ENCODE measurements at regions not wholly inside any gene's neighbourhood (a gene's known extent, or its start where the extent isn't known, plus 50 kb on each side); places are given as distances from the start of the nearest gene placed in this dataset.

DNA sequence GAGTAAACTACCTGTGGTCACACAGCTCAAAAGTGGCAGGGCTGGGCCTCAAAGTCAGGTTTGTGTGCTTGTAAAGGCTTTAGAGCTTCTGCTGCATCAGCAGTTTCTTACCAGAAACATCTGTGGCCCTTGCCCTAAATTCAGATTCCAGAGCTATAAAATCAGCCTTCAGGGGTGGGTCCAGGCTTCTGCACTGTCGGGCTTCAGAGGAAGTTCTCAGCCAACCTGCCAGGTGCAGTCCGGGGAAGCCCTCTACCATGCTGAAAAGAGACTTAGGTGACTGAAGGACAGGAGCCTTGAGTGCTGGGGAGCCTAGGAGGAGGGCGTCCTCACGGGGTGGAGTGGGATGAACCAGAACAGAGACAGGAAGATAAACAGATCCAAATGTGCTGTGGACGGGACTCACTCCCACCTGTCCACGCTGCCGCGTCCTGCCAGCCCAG lies 69.9 kb upstream of the HS6ST1 start:
- Histone ChIP-seq H2AFZ (ENCODE audit: low read depth, low read length) (no peak overlapping the region), H3K4me2 (ENCODE audit: low read length) (no peak overlapping the region), H3K9me3 (ENCODE audit: insufficient read depth, low read length) (no peaks in the 10 kb centered on the region), H3K4me1 (ENCODE audit: low read length) (no peaks in the 10 kb centered on the region), H3K27ac (ENCODE audit: low read length) (no peak overlapping the region), H3K36me3 (replicated peaks; ENCODE audit: low read depth, low read length) (no peaks in the 10 kb centered on the region), H3K27me3 (ENCODE audit: low read depth, low read length) (no peaks in the 10 kb centered on the region), H3K4me3 (ENCODE audit: low read length) (no peak overlapping the region), H3K9ac (ENCODE audit: low read length) (no peak overlapping the region), H4K20me1 (ENCODE audit: insufficient read depth, low read length) (no peaks in the 10 kb centered on the region), H3K79me2 (ENCODE audit: low read length) (no peaks in the 10 kb centered on the region)
- no peak for TF ChIP-seq EZH2phosphoT487 (IDR thresholded peaks at IDR 0.05; ENCODE audit: low read depth)
- TF ChIP-seq, protein P1, sequence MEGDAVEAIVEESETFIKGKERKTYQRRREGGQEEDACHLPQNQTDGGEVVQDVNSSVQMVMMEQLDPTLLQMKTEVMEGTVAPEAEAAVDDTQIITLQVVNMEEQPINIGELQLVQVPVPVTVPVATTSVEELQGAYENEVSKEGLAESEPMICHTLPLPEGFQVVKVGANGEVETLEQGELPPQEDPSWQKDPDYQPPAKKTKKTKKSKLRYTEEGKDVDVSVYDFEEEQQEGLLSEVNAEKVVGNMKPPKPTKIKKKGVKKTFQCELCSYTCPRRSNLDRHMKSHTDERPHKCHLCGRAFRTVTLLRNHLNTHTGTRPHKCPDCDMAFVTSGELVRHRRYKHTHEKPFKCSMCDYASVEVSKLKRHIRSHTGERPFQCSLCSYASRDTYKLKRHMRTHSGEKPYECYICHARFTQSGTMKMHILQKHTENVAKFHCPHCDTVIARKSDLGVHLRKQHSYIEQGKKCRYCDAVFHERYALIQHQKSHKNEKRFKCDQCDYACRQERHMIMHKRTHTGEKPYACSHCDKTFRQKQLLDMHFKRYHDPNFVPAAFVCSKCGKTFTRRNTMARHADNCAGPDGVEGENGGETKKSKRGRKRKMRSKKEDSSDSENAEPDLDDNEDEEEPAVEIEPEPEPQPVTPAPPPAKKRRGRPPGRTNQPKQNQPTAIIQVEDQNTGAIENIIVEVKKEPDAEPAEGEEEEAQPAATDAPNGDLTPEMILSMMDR (IDR thresholded peaks at IDR 0.05; ENCODE audit: low read depth, low read length): no peak

DNA sequence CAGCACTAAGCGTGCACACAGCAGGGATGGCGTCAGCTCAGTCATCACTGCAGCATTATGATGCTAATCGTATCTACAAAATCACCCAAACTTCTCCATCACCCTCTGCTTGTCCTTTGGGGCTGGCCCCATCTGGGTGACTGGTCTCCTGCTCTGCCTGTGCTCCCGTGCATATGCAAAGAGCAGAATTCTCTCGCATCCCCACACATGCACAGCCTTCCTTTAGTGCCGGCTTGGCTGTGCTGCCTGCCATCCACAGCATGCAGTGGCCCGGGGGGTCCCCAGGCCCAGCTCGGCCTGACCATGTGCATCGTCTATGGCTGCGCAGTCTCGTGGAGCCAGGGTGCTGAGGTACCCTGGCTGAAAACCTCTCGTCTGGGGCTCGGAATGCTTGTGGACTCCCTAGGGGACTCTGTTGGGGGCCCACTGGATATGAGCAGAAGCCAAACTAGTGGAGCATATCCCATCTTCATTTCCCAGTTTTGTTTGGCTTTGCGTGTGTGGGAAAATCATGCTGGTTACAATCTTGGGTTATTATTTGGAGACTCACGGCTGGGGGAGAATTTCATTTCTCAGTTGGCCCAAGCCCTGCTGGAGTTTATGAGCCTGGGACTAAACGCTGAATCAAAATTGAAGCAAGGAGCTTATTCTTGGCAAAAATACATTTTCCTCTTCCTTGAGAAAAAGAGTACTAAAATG lies 70.9 kb upstream of the HS6ST1 start:
- Histone ChIP-seq H3K9ac (ENCODE audit: low read length) (no peak overlapping the region), H2AFZ (ENCODE audit: low read depth, low read length) (no peak overlapping the region), H3K79me2 (ENCODE audit: low read length) (no peaks in the 10 kb centered on the region), H3K4me3 (ENCODE audit: low read length) (no peak overlapping the region), H3K9me3 (ENCODE audit: insufficient read depth, low read length) (no peaks in the 10 kb centered on the region), H3K36me3 (replicated peaks; ENCODE audit: low read depth, low read length) (no peaks in the 10 kb centered on the region), H4K20me1 (ENCODE audit: insufficient read depth, low read length) (no peaks in the 10 kb centered on the region), H3K27me3 (ENCODE audit: low read depth, low read length) (no peaks in the 10 kb centered on the region), H3K4me2 (ENCODE audit: low read length) (no peak overlapping the region), H3K27ac (ENCODE audit: low read length) (no peak overlapping the region), H3K4me1 (ENCODE audit: low read length) (no peaks in the 10 kb centered on the region)
- TF ChIP-seq EZH2phosphoT487 (IDR thresholded peaks at IDR 0.05; ENCODE audit: low read depth): no peak
- TF ChIP-seq, protein P1 (IDR thresholded peaks at IDR 0.05; ENCODE audit: low read depth, low read length): no peak

GRCh38 chr2:128390256-128390990 lies 71.8 kb upstream of the HS6ST1 start:
- H3K4me3 ChIP-seq (ENCODE audit: low read length): no peak overlapping the region
- no peaks in the 10 kb centered on the region for H3K27me3 ChIP-seq (ENCODE audit: low read depth, low read length)
- H3K9me3 ChIP-seq (ENCODE audit: insufficient read depth, low read length): no peaks in the 10 kb centered on the region
- H3K79me2 ChIP-seq (ENCODE audit: low read length): no peaks in the 10 kb centered on the region
- no peak overlapping the region for H3K9ac ChIP-seq (ENCODE audit: low read length)
- TF ChIP-seq EZH2phosphoT487 (IDR thresholded peaks at IDR 0.05; ENCODE audit: low read depth): no peak
- TF ChIP-seq, protein P1 (IDR thresholded peaks at IDR 0.05; ENCODE audit: low read depth, low read length): no peak
- no peak overlapping the region for H3K27ac ChIP-seq (ENCODE audit: low read length)
- H2AFZ ChIP-seq (ENCODE audit: low read depth, low read length): no peak overlapping the region
- no peaks in the 10 kb centered on the region for H4K20me1 ChIP-seq (ENCODE audit: insufficient read depth, low read length)
- H3K4me1 ChIP-seq (ENCODE audit: low read length): no peaks in the 10 kb centered on the region
- no peak overlapping the region for H3K4me2 ChIP-seq (ENCODE audit: low read length)
- no peaks in the 10 kb centered on the region for H3K36me3 ChIP-seq (replicated peaks; ENCODE audit: low read depth, low read length)

DNA sequence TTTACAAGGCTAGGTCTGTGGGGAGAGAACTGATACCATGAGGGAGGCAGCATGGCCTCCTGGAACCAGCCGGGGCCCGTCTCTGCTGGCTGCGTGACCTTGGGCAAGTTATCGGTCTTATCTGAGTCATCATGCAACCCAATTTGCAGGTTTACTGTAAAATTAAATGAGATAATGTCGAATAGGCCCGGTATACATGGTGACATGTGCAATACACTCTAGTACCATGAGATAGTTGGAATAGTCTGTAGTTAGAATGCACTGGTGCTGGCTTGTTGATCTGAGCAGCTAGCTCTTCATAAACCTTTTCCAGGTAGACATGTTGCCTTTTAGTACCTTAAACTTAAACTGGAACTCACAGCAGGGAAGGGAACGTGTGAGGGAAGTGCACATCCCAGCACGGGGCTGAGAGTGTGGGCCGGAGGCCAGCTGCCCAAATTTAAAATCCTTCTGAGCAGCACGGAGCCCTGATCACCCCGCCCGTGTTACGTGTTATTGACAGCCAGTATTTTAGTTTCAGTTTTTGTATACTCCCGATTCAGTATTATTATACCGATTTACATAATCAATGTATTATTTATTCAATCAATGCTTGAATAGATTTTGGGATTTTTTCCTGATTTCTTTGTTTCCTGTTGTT lies 72.4 kb upstream of the HS6ST1 start:
- no peaks in the 10 kb centered on the region for H3K9me3 ChIP-seq (ENCODE audit: insufficient read depth, low read length)
- H3K79me2 ChIP-seq (ENCODE audit: low read length): no peaks in the 10 kb centered on the region
- TF ChIP-seq EZH2phosphoT487 (IDR thresholded peaks at IDR 0.05; ENCODE audit: low read depth): no peak
- TF ChIP-seq, protein P1 (IDR thresholded peaks at IDR 0.05; ENCODE audit: low read depth, low read length): no peak
- no peaks in the 10 kb centered on the region for H4K20me1 ChIP-seq (ENCODE audit: insufficient read depth, low read length)
- H3K4me2 ChIP-seq (ENCODE audit: low read length): no peak overlapping the region
- H3K36me3 ChIP-seq (replicated peaks; ENCODE audit: low read depth, low read length): no peaks in the 10 kb centered on the region
- H3K4me3 ChIP-seq (ENCODE audit: low read length): no peak overlapping the region
- no peak overlapping the region for H2AFZ ChIP-seq (ENCODE audit: low read depth, low read length)
- no peak overlapping the region for H3K9ac ChIP-seq (ENCODE audit: low read length)
- no peak overlapping the region for H3K27ac ChIP-seq (ENCODE audit: low read length)
- H3K27me3 ChIP-seq (ENCODE audit: low read depth, low read length): no peaks in the 10 kb centered on the region
- H3K4me1 ChIP-seq (ENCODE audit: low read length): no peaks in the 10 kb centered on the region
